HG02870 (cell line): ENCODE measurements at regions not wholly inside any gene's neighbourhood (a gene's known extent, or its start where the extent isn't known, plus 50 kb on each side); places are given as distances from the start of the nearest gene placed in this dataset.
"Not testable (repeated sequence)": the region's sequence is repeated elsewhere in the genome, so short reads cannot be mapped to it uniquely, and the experiment has no call there.

Experiments
- ATAC-seq: cut with Tn5 transposase; IDR thresholded peaks from one replicate; pipeline ENCODE4 v1.9.1; 2021; ENCODE audit warnings: mild to moderate bottlenecking, moderate library complexity; ENCODE audit not compliant: unreplicated experiment

- ATAC-seq: no peak
Observed at GRCh38 chr10:84845628-84846261, 517.4 kb downstream of the CCSER2 start.

DNA sequence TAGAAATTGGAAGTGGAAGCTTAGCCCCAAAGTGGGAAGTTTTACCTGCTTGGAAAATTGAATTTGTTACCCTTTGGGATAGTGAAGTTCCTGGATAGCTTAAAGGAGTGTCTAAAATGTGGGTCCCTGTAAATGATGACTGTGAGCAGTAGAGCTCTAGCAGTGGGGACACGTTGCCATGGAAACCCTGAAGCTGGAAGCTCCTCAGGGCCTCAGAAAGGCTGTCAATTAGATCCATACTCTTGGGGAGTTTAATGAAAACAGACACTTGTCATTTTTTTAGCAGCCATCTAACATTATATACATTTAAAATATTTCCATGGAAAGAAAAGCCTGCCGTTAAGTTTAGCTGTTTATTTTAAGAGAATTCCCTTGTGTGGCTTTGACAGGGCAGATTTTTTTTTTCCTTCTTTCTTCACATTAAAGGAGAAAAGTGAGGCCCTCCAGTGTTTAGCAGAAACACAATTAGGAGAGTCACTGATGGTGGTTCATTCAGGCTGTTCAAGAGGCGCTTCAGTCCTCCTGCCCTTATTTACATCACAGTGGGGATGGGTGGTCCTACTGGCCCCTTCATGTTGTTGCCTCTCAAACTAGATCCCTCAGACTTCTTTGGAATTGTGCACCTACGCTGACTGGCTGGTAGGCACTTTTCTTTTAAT, 518.4 kb downstream of the CCSER2 start:
- no peak for ATAC-seq

GRCh38 chr10:84848967-84849366, 520.6 kb downstream of the CCSER2 start:
- no peak for ATAC-seq

DNA sequence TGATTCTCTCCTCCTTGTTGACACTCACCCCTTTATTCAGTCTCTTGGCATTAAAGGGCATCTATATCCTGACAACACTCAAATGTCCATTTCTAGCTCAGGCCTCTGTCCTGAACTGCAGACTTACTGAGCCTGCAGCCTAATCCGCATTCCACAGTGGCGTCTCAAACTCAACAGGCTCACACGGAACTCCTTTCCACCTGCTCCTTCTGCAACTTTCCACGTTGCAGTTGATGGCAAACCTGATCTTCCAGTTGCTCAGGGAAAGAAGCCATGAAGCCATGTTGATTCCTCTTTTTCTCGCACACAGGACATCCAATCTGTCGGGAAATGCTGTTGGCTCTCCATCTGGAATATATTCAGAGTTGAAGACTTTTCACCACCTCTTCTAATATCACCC, 522.4 kb downstream of the CCSER2 start:
- no peak for ATAC-seq

- ATAC-seq: no peak
Observed at GRCh38 chr10:84854439-84854838, 526.0 kb downstream of the CCSER2 start.

GRCh38 chr10:84860855-84861254, 532.5 kb downstream of the CCSER2 start:
- ATAC-seq: no peak

GRCh38 chr10:84862551-84862950, 534.2 kb downstream of the CCSER2 start:
- no peak for ATAC-seq

DNA sequence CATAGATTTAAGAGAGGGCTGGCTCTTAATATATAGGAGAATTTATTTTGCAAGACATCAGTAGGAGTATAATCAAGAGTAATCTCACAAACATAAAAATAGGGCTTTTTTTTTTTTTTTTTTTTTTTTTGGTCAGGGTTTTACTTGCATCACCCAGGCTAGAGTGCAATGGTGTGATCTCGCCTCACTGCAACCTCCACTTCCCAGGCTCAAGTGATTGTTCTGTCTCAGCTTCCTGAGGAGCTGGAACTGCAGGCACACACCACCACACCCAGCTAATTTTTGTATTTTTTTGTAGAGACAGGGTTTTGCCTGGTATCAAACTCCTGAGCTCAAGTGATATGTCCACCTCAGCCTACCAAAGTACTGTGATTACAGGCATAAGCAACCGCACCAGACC, 535.3 kb downstream of the CCSER2 start:
- no peak for ATAC-seq

GRCh38 chr10:84876116-84876999, 548.0 kb downstream of the CCSER2 start:
- no peak for ATAC-seq

- no peak for ATAC-seq
Observed at GRCh38 chr10:84879991-84880390, 551.6 kb downstream of the CCSER2 start.

- not testable (repeated sequence) for ATAC-seq
Observed at GRCh38 chr10:84881696-84882095, 553.3 kb downstream of the CCSER2 start.

DNA sequence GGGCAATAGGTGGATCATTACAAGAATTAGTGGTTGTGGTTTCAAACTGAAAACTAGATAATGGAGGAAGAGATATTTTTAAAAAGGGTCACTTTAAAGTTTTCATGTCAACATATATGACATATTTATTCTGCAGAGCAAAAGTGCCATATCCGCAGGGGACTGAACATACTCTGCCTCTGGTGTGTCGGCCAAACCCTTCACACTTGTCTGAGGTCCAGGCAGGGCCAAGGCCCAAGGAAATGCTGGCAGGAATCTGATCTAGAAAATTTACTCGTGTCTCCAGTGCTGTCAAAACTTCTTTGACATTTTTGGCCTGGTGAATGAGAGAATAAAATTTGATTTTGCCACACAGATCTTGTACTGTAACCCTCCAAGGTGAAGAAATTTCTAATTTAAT, 562.3 kb downstream of the CCSER2 start:
- no peak for ATAC-seq

- ATAC-seq: no peak
Observed at GRCh38 chr10:84891631-84892030, 563.2 kb downstream of the CCSER2 start.

GRCh38 chr10:84895541-84895940, 567.2 kb downstream of the CCSER2 start:
- no peak for ATAC-seq

- ATAC-seq: no peak
Observed at GRCh38 chr10:84896909-84897308, 568.5 kb downstream of the CCSER2 start.

- no peak for ATAC-seq
Observed at GRCh38 chr10:84899268-84899667, 570.9 kb downstream of the CCSER2 start.

GRCh38 chr10:84900141-84900540, 571.8 kb downstream of the CCSER2 start:
- ATAC-seq: no peak

DNA sequence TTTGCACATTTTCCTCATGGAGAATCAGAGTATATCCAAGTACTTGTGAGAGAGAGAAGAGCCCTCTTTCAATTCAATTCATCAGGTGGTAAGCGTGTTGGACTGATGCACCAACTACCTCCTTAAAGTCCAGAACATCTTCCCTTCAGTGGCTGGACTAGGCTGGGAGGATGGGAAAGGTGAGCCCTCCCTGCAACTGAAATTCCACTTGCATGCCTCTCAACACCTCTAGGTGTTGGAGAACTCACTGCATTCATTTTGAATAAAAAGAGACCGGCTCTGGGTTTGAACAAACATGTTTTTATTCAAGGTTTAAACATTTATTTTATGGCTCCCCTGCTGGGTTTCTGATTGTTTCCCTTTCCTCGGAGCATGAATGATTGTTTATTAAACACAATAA, 573.5 kb downstream of the CCSER2 start:
- no peak for ATAC-seq

DNA sequence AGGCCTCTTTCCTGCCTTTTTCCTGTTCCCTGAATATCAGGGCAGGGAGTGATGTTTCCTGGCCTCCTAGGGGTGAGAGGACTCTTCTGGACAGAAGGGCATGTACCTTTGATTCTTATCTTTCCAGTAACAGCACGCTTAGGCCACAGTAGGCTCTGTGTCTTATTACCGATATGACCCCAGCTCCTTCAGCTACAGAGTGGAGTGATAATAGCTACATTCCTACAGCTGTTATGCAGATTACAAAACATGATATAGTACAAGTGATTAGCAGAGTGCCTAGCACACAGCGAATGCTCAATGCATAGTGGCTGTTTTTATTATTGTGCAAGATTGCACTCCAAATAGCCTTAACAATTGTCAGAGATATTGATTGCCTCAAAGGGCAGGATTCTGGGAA, 574.2 kb downstream of the CCSER2 start:
- ATAC-seq: no peak

DNA sequence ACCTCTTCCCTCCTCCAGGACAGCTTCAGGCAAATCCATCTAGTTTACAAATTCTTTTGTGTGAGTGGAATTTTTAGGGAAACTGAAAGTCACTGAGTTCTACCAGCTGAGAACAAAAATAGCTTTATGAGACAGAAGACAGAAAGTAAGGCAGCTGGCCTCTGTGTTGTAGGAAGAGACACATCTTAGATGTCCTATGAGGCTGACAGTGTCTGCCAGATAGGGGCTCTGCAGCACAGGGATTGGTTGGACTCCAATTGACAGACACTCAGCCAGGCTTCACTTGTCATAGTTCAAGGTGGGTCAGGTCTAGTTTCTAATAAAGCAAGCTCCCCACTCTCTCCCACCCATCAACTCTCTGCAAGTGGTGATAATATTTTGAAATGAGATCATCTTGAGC, 574.9 kb downstream of the CCSER2 start:
- ATAC-seq: no peak

DNA sequence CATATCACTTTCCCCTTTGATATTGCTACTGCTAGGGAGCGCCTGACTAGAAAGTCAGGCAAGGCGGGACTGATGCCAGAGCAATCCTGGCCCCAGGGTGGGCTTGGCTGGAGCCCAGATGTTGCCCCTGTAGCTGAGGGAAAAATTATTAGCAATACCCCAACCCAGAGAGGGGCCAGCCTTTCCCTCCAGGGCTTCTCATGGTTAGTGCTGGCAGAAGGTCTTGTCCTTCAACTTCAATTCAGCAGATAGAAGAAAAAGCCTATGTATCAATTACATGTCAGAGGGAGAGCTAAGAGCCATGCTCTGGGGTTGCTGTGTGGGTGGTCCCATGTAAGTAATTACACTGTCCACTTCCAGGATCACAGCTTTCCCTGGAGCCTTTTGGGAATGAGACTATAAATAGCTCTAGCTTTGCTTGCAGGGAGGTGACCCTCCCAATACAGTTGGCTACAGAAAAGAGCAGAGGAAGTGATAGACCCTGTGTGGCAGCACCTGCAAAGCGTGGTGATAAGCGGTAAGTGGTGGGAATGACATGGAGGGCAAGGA, 579.1 kb downstream of the CCSER2 start:
- no peak for ATAC-seq

DNA sequence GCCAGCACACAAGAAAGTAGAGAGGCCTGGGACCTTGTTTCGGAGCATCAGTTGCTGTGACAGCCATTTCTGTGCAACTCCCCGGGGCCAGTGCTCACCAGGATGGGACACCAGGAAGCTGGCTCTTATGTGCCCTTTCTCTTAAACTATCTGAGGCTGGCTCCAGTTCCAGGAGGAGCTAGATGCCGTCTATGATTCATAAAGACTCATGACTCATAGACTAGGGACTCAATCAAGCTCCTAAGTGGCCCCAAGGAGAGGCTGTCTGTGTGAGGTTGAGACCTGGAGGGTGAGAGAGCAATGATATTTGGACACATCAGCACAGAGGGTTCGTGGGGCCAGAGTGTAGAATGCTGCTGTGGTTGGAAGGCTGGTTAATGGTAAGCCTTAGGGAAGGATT, 580.1 kb downstream of the CCSER2 start:
- ATAC-seq: no peak
